GM12878 (cell line): ENCODE measurements at regions not wholly inside any gene's neighbourhood (a gene's known extent, or its start where the extent isn't known, plus 50 kb on each side); places are given as distances from the start of the nearest gene placed in this dataset.

Experiments
- ATAC-seq: fragments of 200-7000 bp; cut with Tn5 transposase; 3 replicates; pipeline ENCODE4 v1.9.1; 2020; ENCODE audit warnings: mild to moderate bottlenecking, moderate library complexity
- BruUV-seq: library from RNA; stranded (reverse); fragments of 400-500 nt; replicated peaks from 2 replicates; lab custom pipeline; 2021; lab: Mats Ljungman, UMichigan
- CTCF ChIA-PET: fragments of 300-600 bp; sonication (Branson Sonifier 250); formaldehyde crosslinking; extraction: SDS; loops from one replicate; lab custom pipeline; 2021; ENCODE audit warnings: inconsistent platforms; lab: Yijun Ruan, JAX
- POLR2A ChIA-PET: fragments of 350-600 bp; formaldehyde crosslinking; extraction: SDS; loops from one replicate; lab custom pipeline; 2021; ENCODE audit warnings: inconsistent platforms; lab: Charles Lee
- RAD21 ChIA-PET: fragments of 300-600 bp; sonication (Branson Sonifier 250); formaldehyde crosslinking; loops from one replicate; lab custom pipeline; 2023; ENCODE audit warnings: antibody characterized with exemption; ENCODE audit not compliant: unreplicated experiment; lab: Charles Lee
- SMC1A ChIA-PET: fragments of 300-600 bp; sonication (Branson Sonifier 250); formaldehyde crosslinking; loops from one replicate; lab custom pipeline; 2023; ENCODE audit not compliant: unreplicated experiment, uncharacterized antibody; lab: Charles Lee
- DNase-seq: peaks from one replicate; pipeline ENCODE4 v3.0.0-alpha.2; 2011; ENCODE audit warnings: low read depth, low spot score
- FAIRE-seq: peaks from 3 replicates; lab custom pipeline; 2011; peaks lifted over from hg19 to GRCh38; lab: Jason Lieb, UNC
- H2AFZ ChIP-seq: 2 replicates; pipeline ENCODE4 v1.6.0; 2011; ENCODE audit warnings: low read depth, low read length, control low read depth; ENCODE audit not compliant: control insufficient read depth
- H3K27ac ChIP-seq: 2 replicates; pipeline ENCODE4 v1.5.1; 2011; ENCODE audit warnings: control low read depth; ENCODE audit not compliant: control insufficient read depth, insufficient read depth
- H3K27me3 ChIP-seq, 2 experiments: replicated peaks in 1 of 2; 2 replicates each; pipeline versions ENCODE4 v1.6.0 to v1.6.1; 2011; ENCODE audit warnings: low read length in 1 of 2; ENCODE audit not compliant: control insufficient read depth in 2 of 2, insufficient read depth in 2 of 2
- H3K36me3 ChIP-seq, 2 experiments: 2 replicates each; pipeline ENCODE4 v1.5.1; 2011; ENCODE audit warnings: low read length in 1 of 2; ENCODE audit not compliant: control insufficient read depth in 2 of 2, insufficient read depth in 2 of 2
- H3K4me1 ChIP-seq: 2 replicates; pipeline ENCODE4 v1.6.1; 2011; ENCODE audit warnings: mild to moderate bottlenecking, low read length, moderate library complexity, mixed read lengths; ENCODE audit not compliant: control insufficient read depth, insufficient read depth
- H3K4me2 ChIP-seq: 2 replicates; pipeline ENCODE4 v1.6.0; 2011; ENCODE audit warnings: control low read depth; ENCODE audit not compliant: control insufficient read depth, insufficient read depth
- H3K4me3 ChIP-seq: fragments of 200-600 bp; sonication (generic); 2 replicates; pipeline ENCODE4 v1.5.1; 2016
- H3K79me2 ChIP-seq: 2 replicates; pipeline ENCODE4 v1.6.0; 2011; ENCODE audit warnings: low read length; ENCODE audit not compliant: control insufficient read depth, insufficient read depth
- H3K9ac ChIP-seq: 2 replicates; pipeline ENCODE4 v1.8.0; 2011; ENCODE audit warnings: low read length, control low read depth, mixed read lengths; ENCODE audit not compliant: control insufficient read depth, insufficient read depth
- H3K9me3 ChIP-seq: replicated peaks from 3 replicates; pipeline ENCODE4 v1.5.1; 2011; ENCODE audit warnings: mild to moderate bottlenecking, low read length; ENCODE audit not compliant: control insufficient read depth, insufficient read depth
- H4K20me1 ChIP-seq: 2 replicates; pipeline ENCODE4 v1.6.0; 2011; ENCODE audit not compliant: control insufficient read depth, insufficient read depth
- BRCA1 ChIP-seq: IDR thresholded peaks from 2 replicates; pipeline ENCODE4 v1.6.1; 2011; ENCODE audit warnings: low read depth, low read length, improper control_type of control experiment
- CBX3 ChIP-seq: fragments of 200-600 bp; sonication (generic); IDR thresholded peaks from 2 replicates; pipeline ENCODE4 v1.6.1; 2016; ENCODE audit warnings: low read depth, borderline replicate concordance
- CEBPB ChIP-seq, 2 experiments: fragments of 150-350 bp in 1 of 2; IDR thresholded peaks; 2 replicates each; pipeline ENCODE4 v1.6.1; 2012 to 2014; ENCODE audit warnings: low read depth in 2 of 2, low read length in 2 of 2, borderline replicate concordance in 1 of 2, inconsistent platforms in 1 of 2
- CREB1 ChIP-seq: IDR thresholded peaks from 2 replicates; pipeline ENCODE4 v1.6.1; 2012; ENCODE audit warnings: low read depth, mild to moderate bottlenecking, inconsistent platforms
- ESRRA ChIP-seq: IDR thresholded peaks from 2 replicates; pipeline ENCODE4 v1.6.1; 2012; ENCODE audit warnings: mild to moderate bottlenecking, low read length, improper control_type of control experiment
- IRF4 ChIP-seq: IDR thresholded peaks from 2 replicates; pipeline ENCODE4 v1.6.1; 2011; ENCODE audit warnings: low read depth, low read length
- NR2C2 ChIP-seq: IDR thresholded peaks from 2 replicates; pipeline ENCODE4 v1.6.1; 2011; ENCODE audit warnings: borderline replicate concordance, low read depth; ENCODE audit not compliant: control insufficient read depth, insufficient read length
- PAX5 ChIP-seq: IDR thresholded peaks from 2 replicates; pipeline ENCODE4 v1.6.1; 2011; ENCODE audit warnings: low read depth, low read length, borderline replicate concordance
- PKNOX1 ChIP-seq: fragments of 450-650 bp; IDR thresholded peaks from 2 replicates; pipeline ENCODE4 v1.6.1; 2016; ENCODE audit warnings: mild to moderate bottlenecking
- POU2F2 ChIP-seq: IDR thresholded peaks from 3 replicates; pipeline ENCODE4 v1.6.1; 2011; ENCODE audit warnings: low read depth, mild to moderate bottlenecking, low read length, borderline replicate concordance
- RCOR1 ChIP-seq: conservative IDR thresholded peaks from 2 replicates; pipeline ENCODE4 v1.6.1; 2012; ENCODE audit warnings: low read depth, low read length, improper control_type of control experiment
- RELA ChIP-seq: fragments of 450-650 bp; IDR thresholded peaks from 2 replicates; pipeline ENCODE4 v1.8.0; 2014; ENCODE audit warnings: borderline replicate concordance; ENCODE audit not compliant: partially characterized antibody
- SMAD5 ChIP-seq: IDR thresholded peaks from 2 replicates; pipeline ENCODE4 v1.6.1; 2016; ENCODE audit warnings: antibody characterized with exemption, low read depth
- SREBF1 ChIP-seq: IDR thresholded peaks from 2 replicates; pipeline ENCODE4 v1.6.1; 2012; ENCODE audit warnings: mild to moderate bottlenecking, low read length
- YBX1 ChIP-seq: fragments of 450-650 bp; IDR thresholded peaks from 2 replicates; pipeline ENCODE4 v1.6.1; 2016; ENCODE audit warnings: antibody characterized with exemption
- ZNF592 ChIP-seq: fragments of 450-650 bp; IDR thresholded peaks from 2 replicates; pipeline ENCODE4 v1.6.1; 2017; ENCODE audit warnings: mild to moderate bottlenecking, moderate library complexity
- in situ Hi-C: fragments of 300-500 bp; cut with MboI; formaldehyde crosslinking; loops from 9 replicates; pipeline ENCODE4 v1.14.3; 2018; ENCODE audit warnings: mixed read lengths
- intact Hi-C: fragments of 100-400 bp; cut with micrococcal nuclease; formaldehyde crosslinking; loops from one replicate; pipeline ENCODE4 v1.14.2; 2022; ENCODE audit not compliant: unreplicated experiment
- TF ChIP-seq, protein P1 (sequence below): fragments of 450-650 bp; IDR thresholded peaks from 2 replicates; pipeline ENCODE4 v1.6.1; 2017; ENCODE audit warnings: antibody characterized with exemption, mild to moderate bottlenecking, moderate library complexity

- Histone ChIP-seq H2AFZ (no peak overlapping the region), H3K4me3 (no peak overlapping the region), H3K4me2 (no peak overlapping the region), H3K4me1 (no peaks in the 10 kb centered on the region), H3K27ac (no peak overlapping the region), H3K9ac (no peak overlapping the region), H3K9me3 (no peaks in the 10 kb centered on the region; the same call in 2 of the 3 replicates), H4K20me1 (no peaks in the 10 kb centered on the region), H3K79me2 (no peaks in the 10 kb centered on the region), H3K27me3 (no peaks in the 10 kb centered on the region), H3K36me3 (no peaks in the 10 kb centered on the region)
- intact Hi-C loops: no loop called here
- ATAC-seq (no peak), FAIRE-seq (no peak), DNase-seq (no peak)
- in situ Hi-C loops: no loop called here
- TF ChIP-seq NR2C2 (no peak), CREB1 (no peak), BRCA1 (no peak), PAX5 (no peak), SREBF1 (no peak), CBX3 (no peak), PKNOX1 (no peak), RELA (no peak), ZNF592 (no peak), YBX1 (no peak), CEBPB (IDR thresholded peaks at IDR 0.05; ENCODE audit: borderline replicate concordance in 1 of 2, low read depth in 2 of 2, low read length in 2 of 2) (no peak), IRF4 (no peak), RCOR1 (no peak), SMAD5 (no peak), POU2F2 (no peak), ESRRA (no peak)
- TF ChIP-seq, protein P1, sequence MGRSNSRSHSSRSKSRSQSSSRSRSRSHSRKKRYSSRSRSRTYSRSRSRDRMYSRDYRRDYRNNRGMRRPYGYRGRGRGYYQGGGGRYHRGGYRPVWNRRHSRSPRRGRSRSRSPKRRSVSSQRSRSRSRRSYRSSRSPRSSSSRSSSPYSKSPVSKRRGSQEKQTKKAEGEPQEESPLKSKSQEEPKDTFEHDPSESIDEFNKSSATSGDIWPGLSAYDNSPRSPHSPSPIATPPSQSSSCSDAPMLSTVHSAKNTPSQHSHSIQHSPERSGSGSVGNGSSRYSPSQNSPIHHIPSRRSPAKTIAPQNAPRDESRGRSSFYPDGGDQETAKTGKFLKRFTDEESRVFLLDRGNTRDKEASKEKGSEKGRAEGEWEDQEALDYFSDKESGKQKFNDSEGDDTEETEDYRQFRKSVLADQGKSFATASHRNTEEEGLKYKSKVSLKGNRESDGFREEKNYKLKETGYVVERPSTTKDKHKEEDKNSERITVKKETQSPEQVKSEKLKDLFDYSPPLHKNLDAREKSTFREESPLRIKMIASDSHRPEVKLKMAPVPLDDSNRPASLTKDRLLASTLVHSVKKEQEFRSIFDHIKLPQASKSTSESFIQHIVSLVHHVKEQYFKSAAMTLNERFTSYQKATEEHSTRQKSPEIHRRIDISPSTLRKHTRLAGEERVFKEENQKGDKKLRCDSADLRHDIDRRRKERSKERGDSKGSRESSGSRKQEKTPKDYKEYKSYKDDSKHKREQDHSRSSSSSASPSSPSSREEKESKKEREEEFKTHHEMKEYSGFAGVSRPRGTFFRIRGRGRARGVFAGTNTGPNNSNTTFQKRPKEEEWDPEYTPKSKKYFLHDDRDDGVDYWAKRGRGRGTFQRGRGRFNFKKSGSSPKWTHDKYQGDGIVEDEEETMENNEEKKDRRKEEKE: no peak
- CTCF ChIA-PET: interaction anchor here (0.7 kb wide), 1 partner anchor 68 kb away, joined by 3 read pairs; no protein-coding TSS in a partner anchor
- no TSS peak for BruUV-seq
- POLR2A ChIA-PET: no interaction called here
- RAD21 ChIA-PET: no interaction called here
- SMC1A ChIA-PET: no interaction called here
Observed at GRCh38 chr5:123706531-123706930, 194.6 kb downstream of the CSNK1G3 start.
